Adrenal gland (tissue), 9 donors: ENCODE measurements at regions not wholly inside any gene's neighbourhood (a gene's known extent, or its start where the extent isn't known, plus 50 kb on each side); places are given as distances from the start of the nearest gene placed in this dataset.

Experiments used
- DNase-seq, 7 donors: peaks; one replicate each; pipeline ENCODE4 v3.0.0-alpha.2; 2019 to 2020
- H3K27ac ChIP-seq, 5 donors: fragments of 200-600 bp; sonication (generic) in 4 of 5; 1 replicate in 3 of 5; 2 replicates in 2 of 5; pipeline versions ENCODE4 v1.5.1 to v1.8.0; 2016 to 2020; ENCODE audit warnings: mild to moderate bottlenecking in 1 of 5
- H3K27me3 ChIP-seq: fragments of 200-600 bp; 2 replicates; pipeline ENCODE4 v1.8.0; 2021
- H3K36me3 ChIP-seq, 2 donors: fragments of 200-600 bp; replicated peaks in 1 of 2; 1 replicate in 1 of 2; 2 replicates in 1 of 2; pipeline versions ENCODE4 v1.5.1 to v1.8.0; 2018 to 2022
- H3K4me1 ChIP-seq, 2 donors: fragments of 200-600 bp; replicated peaks in 1 of 2; 1 replicate in 1 of 2; 2 replicates in 1 of 2; pipeline versions ENCODE4 v1.5.1 to v1.8.0; 2018 to 2021
- H3K4me3 ChIP-seq, 4 donors: fragments of 200-600 bp; sonication (generic) in 3 of 4; one replicate each; pipeline ENCODE4 v1.5.1; 2016 to 2018
- H3K9me3 ChIP-seq, 3 donors: fragments of 200-600 bp; sonication (generic) in 1 of 3; replicated peaks in 1 of 3; 1 replicate in 2 of 3; 2 replicates in 1 of 3; pipeline versions ENCODE4 v1.5.1 to v1.8.0; 2016 to 2021
- POLR2A ChIP-seq, 2 donors: fragments of 450-650 bp; IDR thresholded peaks; one replicate each; pipeline ENCODE4 v1.6.1; 2017; ENCODE audit warnings: antibody characterized with exemption in 2 of 2, mild to moderate bottlenecking in 2 of 2, moderate library complexity in 1 of 2
- WGBS, 4 donors: extraction: QIAGEN DNeasy Blood & Tissue Kit in 2 of 4; methylation state at CpG; one replicate each; pipeline versions ENCODE4 v1.1.5 to v1.1.7; 2013 to 2017; 5-methylcytosine and 5-hydroxymethylcytosine counted together
- intact Hi-C, 2 donors: fragments of 100-400 bp; cut with DNase I; formaldehyde crosslinking; loops; one replicate each; pipeline versions ENCODE4 v1.14.1 to v1.15.0; 2022 to 2023
- TF ChIP-seq, protein P1 (sequence below), 6 experiments: fragments of 450-650 bp in 4 of 6; fragments of 200-600 bp in 2 of 6; sonication (generic) in 1 of 6; IDR thresholded peaks; 1 replicate in 5 of 6; 2 replicates in 1 of 6; pipeline versions ENCODE4 v1.5.1 to v1.8.0; 2016 to 2021; ENCODE audit warnings: antibody characterized with exemption in 6 of 6, mild to moderate bottlenecking in 2 of 6, moderate library complexity in 1 of 6
- donor health status: healthy with polysubstance abuse.
- donor health status: Bipolar disorder and iron deficiency.
- donor health status: DM: yes; HTN: yes; CAD: no.
- donor health status: DM: no; HTN: no; CAD: no.
- donor health status: DM: no; HTN: no; CAD: no.

DNA sequence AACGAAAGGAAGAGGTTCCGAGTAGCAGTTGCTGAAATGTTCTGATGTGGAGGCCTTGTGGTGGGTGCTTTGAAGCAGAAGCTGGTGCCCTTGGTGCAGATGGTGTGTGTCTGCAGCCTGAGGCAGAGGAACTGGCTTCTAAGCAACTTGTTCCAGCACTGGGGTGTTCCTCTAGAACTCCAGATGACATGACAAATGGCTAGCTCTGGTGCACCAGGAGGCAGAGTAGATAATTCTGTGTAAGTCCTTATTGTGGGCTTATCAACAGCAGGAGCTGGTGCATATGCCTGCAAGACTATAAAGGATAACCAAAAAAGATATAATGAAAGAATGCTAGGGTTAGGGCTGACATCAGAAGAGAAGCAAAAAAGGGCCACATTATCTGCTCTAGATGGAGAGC lies 76.5 kb downstream of the ARL5B start:
- WGBS, 4 donors, result 78 to 88% (median 82%) methylated on average over 2 of the region's 2 CpGs
- intact Hi-C loops, result no loop called here

DNA sequence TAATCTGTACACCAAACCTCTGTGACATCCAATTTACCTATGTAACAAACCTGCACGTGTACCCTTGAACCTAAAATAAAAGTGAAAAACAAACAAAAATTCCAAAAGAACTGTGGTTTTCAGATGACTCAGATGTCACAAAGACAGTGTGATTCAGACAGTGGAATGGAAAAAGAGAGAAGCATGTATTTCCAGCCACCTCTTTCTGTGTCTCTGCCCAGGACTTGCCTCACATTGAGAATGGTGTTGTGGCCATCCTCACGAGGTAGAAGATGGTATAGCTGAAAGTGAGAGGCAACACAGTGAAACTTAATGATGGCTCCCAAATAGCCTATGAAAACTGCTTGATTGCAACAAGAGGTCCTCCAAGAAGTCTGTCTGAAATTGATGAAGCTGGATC lies 78.0 kb downstream of the ARL5B start:
- Histone ChIP-seq H3K4me1 (no peaks in the 10 kb centered on the region), H3K9me3 (no peaks in the 10 kb centered on the region), H3K36me3 (no peaks in the 10 kb centered on the region), H3K27ac (no peak overlapping the region), H3K27me3 (no peaks in the 10 kb centered on the region), H3K4me3 (no peak overlapping the region)
- 49 to 77% (median 57%) methylated on average over 2 of the region's 2 CpGs for WGBS, 4 donors
- intact Hi-C loops, result no loop called here
- TF ChIP-seq, protein P1, sequence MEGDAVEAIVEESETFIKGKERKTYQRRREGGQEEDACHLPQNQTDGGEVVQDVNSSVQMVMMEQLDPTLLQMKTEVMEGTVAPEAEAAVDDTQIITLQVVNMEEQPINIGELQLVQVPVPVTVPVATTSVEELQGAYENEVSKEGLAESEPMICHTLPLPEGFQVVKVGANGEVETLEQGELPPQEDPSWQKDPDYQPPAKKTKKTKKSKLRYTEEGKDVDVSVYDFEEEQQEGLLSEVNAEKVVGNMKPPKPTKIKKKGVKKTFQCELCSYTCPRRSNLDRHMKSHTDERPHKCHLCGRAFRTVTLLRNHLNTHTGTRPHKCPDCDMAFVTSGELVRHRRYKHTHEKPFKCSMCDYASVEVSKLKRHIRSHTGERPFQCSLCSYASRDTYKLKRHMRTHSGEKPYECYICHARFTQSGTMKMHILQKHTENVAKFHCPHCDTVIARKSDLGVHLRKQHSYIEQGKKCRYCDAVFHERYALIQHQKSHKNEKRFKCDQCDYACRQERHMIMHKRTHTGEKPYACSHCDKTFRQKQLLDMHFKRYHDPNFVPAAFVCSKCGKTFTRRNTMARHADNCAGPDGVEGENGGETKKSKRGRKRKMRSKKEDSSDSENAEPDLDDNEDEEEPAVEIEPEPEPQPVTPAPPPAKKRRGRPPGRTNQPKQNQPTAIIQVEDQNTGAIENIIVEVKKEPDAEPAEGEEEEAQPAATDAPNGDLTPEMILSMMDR (IDR thresholded peaks at IDR 0.05), result no peak
- no peak for TF ChIP-seq POLR2A (IDR thresholded peaks at IDR 0.05)
- DNase-seq, result no peak

More for the DNA sequence above, 76.5 kb downstream of the ARL5B start:
- TF ChIP-seq, protein P1 (IDR thresholded peaks at IDR 0.05), result no peak
- DNase-seq, result no peak
- no peaks in the 10 kb centered on the region for H3K27me3 ChIP-seq
- no peak overlapping the region for H3K4me3 ChIP-seq
- no peaks in the 10 kb centered on the region for H3K4me1 ChIP-seq
- no peaks in the 10 kb centered on the region for H3K36me3 ChIP-seq
- H3K27ac ChIP-seq, result no peak overlapping the region
- H3K9me3 ChIP-seq, result no peaks in the 10 kb centered on the region

DNA sequence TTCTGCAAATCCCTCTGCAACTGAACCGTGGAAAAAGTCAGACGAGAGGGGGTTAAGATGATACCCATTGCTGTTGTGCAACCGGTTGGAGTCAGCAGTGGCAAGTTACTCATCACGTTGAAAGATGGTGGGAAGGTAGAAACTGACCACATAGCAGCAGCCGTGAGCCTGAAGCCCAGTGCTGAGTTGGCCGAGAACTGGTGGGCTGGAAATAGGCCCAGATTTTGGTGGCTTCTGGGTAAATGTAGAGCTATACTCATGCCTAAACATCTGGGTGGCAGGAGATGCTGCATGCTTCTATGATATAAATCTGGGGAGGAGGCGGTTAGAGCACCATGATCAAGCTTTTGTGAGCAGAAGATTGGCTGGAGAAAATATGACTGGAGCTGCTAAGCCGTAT lies 78.6 kb downstream of the ARL5B start:
- no peak for DNase-seq
- H3K27ac ChIP-seq, result no peak overlapping the region
- H3K27me3 ChIP-seq, result no peaks in the 10 kb centered on the region
- intact Hi-C loops, result no loop called here
- 75 to 86% (median 82%) methylated on average over 8 of the region's 8 CpGs for WGBS, 4 donors
- no peak for TF ChIP-seq POLR2A (IDR thresholded peaks at IDR 0.05)
- TF ChIP-seq, protein P1 (IDR thresholded peaks at IDR 0.05), result no peak
- no peaks in the 10 kb centered on the region for H3K4me1 ChIP-seq
- no peak overlapping the region for H3K4me3 ChIP-seq
- H3K9me3 ChIP-seq, result no peaks in the 10 kb centered on the region
- no peaks in the 10 kb centered on the region for H3K36me3 ChIP-seq

DNA sequence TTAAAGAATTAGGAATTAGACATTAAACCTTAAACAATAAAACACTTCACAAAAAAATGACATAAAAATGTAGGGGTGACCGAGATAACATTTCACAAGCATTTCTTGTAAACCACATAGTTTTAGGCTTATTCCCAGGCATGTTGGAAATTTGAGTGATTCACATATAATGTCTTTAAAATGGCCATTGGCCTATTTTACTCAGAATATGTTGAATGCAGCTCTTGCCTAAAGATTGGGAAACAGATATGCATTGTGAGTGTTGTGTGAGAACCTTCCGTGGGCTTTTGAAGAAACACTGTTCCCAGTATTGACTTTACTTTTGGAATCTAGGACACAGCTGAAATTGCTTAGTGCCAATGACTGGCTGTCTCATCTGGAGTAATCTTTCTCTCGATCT lies 79.6 kb downstream of the ARL5B start:
- no peaks in the 10 kb centered on the region for H3K9me3 ChIP-seq
- no peak for DNase-seq
- TF ChIP-seq POLR2A (IDR thresholded peaks at IDR 0.05), result no peak
- TF ChIP-seq, protein P1 (IDR thresholded peaks at IDR 0.05), result no peak
- intact Hi-C loops, result no loop called here
- no peaks in the 10 kb centered on the region for H3K4me1 ChIP-seq
- no peaks in the 10 kb centered on the region for H3K27me3 ChIP-seq
- no peak overlapping the region for H3K4me3 ChIP-seq
- no peaks in the 10 kb centered on the region for H3K36me3 ChIP-seq
- no peak overlapping the region for H3K27ac ChIP-seq
- 68 to 77% (median 73%) methylated on average over 3 of the region's 3 CpGs for WGBS, 4 donors
